T follicular helper cell (primary cell): ENCODE measurements at regions not wholly inside any gene's neighbourhood (a gene's known extent, or its start where the extent isn't known, plus 50 kb on each side); places are given as distances from the start of the nearest gene placed in this dataset.
"Not testable (repeated sequence)": the region's sequence is repeated elsewhere in the genome, so short reads cannot be mapped to it uniquely, and the experiment has no call there.

Experiments used
- DNase-seq: peaks from one replicate; pipeline ENCODE4 v3.0.0-alpha.2; 2020; ENCODE audit warnings: low read depth

DNA sequence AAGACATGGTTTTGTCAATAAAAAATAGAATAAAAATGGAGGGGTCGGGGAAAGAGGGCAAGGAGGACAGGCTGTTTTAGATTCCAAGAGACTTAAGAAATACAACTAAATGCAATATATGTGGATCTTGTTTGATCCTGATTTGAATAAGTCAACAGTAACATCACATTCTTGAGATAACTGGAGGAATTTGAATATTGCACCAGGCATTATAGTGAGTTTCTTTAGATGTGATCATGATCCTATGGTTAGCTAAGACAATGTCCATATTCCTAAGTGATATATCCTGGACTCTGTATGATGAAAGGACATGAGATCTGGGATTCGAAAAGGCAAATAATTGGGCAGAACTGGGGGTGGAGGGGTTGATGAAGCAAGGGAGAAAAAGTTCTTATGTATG lies 311.8 kb downstream of the PLPP3 start:
- DNase-seq: no peak

DNA sequence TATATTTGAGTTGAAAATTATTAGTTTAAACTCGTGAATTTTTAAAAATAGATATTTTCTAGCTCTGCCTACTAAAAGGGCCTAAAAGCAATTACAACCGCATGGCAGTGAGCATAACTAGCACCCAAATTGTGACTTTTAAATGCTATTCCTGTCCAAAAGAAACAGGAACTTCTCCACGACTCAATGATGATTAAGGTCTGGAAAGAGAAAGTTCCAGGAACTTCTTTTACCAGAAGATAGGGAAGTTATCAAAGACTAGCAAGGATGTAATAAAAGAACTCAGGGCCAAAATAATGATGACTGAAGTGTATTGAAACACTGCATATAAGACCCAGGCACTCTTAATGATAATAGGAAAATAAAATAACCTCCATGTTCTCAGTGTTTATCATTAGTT lies 313.0 kb downstream of the PLPP3 start:
- DNase-seq: no peak

DNA sequence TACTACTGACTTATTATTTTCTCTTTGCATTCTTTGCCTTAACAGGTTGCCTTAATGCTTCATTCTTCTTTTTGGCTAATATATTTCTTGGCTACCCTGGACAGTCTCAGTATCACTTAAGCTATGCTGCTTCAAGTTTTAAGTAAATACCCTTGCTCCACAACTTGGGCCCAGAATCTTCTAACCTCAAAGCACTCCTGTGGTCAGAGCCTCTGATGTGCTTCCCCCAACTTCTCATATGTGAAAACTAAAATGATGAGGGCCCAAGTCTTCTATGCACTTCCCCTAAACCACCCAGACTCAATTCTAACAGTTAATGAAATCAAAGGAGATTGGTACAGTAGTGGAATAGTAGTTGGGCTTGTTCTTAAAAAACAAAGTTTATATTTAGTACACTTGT lies 314.1 kb downstream of the PLPP3 start:
- no peak for DNase-seq

DNA sequence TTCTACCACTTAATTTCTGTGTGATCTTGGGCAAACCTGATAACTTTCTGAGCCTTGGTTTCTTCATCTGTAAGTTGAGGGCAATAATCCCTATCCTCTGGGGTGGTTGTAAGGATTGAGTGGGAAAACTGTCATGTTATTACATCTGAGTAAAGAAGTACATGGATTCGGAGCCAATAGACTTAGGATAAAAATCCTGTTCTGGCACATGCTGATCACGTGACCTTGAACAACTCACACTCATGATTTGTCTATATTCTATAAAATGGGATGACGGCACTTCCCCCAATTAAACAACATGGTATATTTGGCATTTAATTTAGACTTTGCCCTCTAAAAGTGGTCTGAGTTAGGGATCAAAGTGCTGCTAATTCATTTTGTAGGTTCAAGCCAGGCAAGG lies 315.5 kb downstream of the PLPP3 start:
- no peak for DNase-seq

DNA sequence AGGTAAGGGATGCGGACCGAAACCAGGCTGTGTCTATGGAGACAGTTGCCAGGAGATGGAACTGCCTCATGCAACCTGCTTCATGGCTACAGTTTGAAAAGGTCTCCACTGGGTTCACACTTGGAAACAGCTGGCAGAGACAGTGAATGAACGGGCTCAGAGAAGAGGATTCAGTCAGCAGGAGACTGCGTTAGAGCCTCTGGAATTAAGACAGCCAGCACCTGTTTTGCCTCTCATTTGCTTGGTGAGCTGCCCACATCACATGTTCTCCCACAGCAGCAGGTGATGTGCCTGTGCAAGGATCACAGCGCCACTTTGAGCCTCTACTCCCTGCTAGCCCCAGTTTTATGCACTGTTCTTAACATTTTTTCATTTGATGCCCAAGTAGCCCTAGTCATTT lies 321.0 kb downstream of the PLPP3 start:
- DNase-seq: no peak

DNA sequence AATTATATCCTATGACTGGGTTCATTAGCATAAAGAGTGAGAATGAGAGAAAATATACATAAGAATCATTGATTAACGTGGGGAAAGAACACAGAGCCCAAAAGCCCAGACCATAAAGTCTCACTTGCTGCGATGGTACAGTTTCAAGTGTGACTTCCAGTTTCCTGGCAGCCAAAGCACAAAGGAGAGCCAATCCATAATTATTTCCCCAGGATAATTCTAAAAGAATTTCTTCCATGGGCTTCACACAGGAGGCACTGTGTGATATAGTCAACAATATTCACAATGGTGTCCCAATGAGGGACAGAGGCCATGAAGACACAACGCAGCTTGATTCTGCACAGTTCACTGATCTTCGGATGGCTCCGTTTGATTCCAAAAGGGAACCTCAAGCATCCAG lies 321.6 kb downstream of the PLPP3 start:
- DNase-seq: no peak

DNA sequence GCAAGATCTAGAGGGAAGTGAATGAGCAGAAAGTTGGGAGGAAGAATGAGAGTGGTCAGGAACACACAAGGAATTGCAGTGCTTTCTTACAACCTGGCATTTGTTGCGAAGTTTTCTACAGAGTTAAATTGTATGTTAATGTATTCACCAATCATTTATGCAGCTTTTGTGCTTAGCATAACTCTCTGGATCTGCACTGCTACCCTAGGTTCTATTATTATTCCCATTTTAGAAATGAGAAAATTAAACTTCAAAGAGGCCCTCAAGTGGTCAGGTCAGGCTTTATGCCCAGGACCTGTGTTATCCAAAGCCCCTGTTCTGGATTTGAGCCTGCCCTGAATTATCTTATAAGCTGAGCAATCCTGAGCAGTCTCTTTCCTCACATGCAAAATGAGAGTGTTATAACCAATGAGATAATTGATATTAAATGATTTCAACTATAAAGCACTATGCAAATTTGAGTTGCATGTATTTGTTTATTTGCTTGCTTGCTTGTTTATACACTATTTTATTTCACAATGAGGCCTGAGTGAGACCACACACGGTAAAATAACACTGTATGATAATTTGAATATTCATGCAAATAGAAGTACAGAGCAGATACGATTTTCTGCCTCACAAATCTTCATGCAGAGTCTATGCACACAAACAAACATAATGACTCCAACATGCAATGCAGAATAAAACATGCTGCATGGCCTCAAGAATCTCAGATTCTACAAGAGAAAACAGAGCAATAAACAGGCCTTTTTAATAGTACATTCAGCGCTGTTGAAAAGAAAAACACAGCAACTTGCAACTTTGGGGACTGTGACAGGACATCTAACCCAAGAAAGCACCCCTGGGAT lies 323.0 kb downstream of the PLPP3 start:
- DNase-seq: no peak

DNA sequence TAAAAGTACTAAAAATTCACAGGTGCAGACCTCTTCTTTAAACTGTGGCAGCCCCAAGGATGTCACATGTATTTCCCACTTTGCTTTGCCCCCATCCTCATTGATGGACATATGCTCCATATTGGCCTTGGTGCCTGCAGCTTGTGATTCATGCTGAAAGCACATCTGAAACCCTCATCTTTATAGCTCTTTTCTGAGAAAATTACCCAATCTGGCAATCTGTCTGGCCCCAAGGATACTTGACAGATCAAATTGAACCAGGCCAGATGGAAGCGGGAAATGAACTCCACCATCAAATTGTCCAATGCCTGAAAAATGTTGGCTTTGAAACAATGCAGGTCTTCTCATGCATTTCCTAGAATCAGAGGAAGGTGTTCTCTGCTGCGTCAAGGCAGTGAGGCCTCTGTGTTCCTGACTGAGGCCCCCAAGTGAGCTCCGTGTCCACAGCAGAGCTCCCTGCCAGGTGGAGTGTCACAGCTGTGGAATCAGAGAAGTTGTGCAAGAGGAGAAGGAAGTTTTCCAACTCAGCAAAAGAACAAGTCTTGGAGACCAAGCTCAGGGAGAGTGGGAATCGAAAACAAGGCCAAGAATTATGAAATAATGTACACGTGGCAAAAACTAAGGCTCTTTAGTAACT lies 323.7 kb downstream of the PLPP3 start:
- no peak for DNase-seq

DNA sequence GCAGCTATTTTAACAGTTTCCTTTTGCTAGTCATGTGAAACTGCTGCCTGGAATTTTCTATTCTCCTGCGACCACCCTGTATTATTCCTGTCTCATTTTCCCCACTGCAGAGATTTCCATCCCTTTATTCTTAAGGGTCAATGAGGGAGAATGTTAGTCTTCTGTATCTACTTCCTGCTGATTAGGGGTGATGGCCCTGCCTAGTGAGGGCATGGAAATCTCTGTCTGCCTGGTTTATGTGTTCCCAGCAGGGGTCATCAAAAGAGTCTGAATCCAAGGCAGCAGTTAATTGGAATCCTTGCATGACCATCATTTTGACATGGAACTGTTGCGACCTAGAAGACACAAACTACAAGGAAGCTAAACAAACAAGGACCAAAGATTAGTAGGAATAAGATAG lies 325.2 kb downstream of the PLPP3 start:
- DNase-seq: no peak

DNA sequence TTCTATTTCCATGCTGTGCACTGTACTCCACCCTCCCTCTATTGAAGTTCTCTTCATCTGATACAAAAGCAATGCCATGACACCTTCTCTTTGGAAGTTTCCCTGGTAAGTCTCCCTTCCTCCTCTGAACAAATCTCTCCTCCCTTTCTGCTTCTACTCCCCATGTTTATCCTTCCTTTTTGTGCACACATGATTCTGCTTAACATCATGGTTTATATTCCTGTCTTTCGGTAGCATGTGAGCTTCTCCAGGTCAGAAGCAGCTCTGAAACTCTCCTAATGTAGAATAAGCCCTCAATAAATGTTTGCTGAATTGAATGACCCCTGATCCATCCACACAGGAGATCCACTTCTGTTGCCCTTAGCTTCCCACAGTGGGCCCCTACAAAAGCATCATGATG lies 328.6 kb downstream of the PLPP3 start:
- DNase-seq: no peak

DNA sequence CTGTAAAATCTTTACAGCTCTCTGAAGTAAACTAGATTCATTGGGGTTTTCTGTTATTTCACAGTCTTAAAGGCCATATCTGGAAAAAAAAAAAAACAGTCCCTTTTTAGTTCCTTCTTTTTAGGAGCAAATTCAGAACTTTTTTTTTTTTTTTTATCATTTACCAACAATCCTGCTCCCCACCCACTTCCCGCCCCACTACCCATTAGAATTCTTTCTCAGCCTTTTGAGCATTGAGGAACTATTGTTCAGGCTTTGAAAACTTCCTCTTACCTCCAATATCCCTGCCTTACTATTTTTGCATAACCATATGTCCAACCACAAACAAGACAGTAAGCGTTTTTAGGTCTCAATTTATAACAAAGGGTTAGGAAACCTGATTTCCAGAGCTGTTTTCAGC lies 330.1 kb downstream of the PLPP3 start:
- no peak for DNase-seq

DNA sequence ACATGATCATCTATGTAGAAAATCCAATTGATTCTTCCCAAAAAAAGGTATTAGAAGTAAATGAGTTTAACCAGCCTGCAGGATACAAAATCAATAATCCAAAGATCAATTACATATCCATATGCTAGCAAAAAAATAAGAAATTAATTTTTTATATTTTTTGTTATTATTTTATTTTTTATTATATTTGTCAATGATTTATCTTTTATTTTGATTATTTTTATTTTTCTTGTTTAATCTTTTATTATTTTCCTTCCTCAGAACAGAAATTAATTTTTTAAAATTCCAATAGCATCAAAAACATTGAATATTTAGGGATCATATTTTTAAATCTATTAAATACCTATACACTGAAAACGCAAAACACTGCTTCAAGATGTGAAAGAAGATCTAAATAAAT lies 331.2 kb downstream of the PLPP3 start:
- DNase-seq: no peak

DNA sequence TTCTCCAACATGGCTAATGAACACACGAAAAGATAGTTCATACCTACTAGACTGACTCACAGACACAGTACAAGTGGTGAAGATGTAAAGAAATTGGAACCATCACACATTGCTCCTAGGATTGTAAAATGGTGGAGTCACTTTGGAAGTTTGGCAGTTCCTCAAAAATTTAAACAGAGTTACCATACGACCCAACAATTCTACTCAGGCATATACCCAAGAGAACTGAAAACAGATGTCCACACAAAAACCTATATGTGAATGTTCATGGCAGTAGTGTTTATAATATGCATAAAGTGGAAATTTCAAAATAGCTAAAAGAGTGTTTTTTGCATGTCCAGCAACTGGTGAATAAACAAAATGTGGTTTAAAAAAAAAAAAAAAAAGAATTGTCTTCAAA lies 332.6 kb downstream of the PLPP3 start:
- DNase-seq: not testable (repeated sequence)

DNA sequence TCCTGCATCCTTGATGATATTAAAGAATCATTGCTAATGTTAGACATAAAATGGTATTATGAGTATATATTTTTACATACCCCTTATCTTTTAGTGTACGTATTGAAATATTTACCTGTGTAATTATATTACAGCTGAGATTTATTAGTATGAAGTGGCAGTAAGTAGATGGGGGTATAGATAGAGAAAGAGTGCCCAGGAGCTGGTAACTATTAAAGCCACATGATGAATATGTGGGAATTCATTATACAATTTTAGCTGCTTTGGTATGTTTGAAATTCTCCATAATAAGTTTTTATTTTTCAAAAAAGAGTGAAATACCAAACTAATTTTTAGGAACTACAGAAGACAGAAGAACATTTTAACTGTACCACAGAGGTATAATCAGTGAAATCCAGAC lies 339.0 kb downstream of the PLPP3 start:
- no peak for DNase-seq

DNA sequence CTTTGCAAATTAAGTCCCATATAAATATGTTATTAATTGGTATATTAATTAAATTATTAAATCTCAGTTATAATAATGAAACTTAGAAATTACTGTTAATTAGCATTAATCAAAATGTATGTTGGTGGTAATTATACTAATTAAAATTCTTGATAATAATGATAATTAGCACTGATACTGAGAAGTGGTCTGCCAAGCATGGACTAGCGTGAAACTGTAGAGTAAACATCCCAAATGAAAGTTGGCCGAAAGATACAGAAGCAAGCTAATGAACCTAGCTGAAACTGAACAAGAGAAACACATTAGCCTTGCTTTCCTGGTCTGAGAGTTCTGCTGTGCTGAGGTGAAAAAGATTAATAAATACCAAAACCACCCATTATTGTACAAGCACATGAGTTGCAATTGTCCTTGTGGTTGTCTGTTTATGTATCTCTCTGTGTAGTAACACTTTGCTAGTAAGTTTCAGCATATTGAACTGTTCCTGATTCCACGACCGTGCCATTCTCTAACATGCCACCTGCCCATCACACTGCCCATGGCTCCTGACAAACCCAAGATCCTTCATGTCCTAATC lies 341.8 kb downstream of the PLPP3 start:
- no peak for DNase-seq

DNA sequence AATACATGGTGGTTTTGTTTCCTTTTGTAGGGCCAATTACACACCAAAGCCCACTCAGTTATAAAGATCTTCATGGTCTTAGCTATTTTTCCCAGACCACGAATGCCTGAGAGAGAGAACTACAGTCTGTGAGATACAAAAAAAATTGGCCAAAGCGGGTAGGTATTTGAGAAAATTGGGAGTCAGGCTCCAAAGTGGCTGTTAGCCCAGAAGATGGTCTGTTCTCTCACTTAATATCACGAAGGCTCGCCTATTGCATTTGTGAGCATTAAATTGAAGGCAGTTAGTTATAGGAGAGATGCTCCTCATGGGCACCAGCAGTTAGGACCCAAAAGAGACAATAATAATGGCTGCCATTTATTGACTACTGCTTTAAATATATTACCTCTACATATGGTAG lies 342.7 kb downstream of the PLPP3 start:
- DNase-seq: no peak

DNA sequence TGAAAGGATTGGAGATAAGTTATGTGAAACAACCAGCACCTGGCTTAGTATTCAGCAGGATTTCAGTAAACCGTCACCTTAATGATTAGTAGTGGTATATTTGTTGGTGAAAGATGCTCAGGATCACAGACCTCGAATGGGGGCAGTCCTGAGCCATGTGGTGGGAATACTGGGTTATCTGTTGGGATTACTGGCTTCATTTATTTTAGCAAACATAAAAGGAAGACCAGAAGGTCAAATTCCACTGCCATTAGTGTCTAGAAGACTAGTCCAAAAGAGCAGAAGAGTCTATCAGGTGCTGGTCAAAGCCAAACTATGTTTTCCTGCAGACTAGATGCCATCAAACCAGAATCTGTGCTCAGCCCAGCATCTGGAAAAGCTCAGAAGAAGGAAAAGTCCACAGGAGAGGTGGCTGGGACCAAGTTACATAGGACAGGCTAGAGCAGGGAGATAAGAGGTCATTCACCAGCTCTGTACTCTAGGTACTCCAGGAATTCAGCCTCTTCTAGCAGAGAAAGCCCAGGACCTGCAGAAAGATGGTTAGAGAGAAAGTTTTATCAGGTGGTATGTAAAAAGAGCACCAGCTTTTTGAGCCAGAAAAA lies 343.4 kb downstream of the PLPP3 start:
- DNase-seq: no peak

DNA sequence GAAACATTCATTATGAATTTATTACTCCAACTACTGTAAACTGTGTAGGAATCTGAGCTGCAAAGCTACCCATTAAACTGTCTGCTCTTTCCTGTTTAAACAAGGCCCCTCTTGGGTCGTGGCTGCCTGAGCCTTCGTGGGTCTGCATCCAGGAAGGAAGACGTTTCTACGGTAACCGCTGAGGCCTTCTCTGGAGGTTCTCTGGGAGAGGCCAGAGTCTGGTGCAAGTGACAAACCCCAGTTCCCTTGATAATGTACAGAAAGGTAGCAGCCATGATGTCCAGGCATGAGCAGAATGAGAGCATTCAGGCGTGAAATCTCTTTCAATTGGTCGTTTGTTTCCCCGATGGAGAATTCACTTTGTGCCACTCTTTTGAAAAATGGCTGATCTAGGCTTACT lies 350.2 kb downstream of the PLPP3 start:
- DNase-seq: no peak

DNA sequence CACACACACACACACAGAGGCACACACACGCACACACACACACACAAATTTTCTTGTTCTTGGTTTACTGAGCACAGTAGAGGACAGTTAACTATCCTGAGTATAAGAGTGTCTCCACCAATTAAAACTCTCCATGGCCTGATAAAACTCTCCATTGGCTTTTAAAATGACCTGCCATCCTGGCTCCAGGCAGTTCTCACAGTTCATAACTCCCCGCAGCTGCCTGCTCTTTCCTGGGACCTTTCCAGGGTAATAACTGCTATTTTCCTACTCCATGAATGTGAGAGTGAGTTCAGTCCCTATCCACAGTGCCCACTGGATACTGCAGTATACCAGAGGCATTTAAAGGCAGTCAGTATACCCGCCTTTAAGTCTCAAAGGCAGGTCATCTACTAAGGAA lies 351.5 kb downstream of the PLPP3 start:
- no peak for DNase-seq

DNA sequence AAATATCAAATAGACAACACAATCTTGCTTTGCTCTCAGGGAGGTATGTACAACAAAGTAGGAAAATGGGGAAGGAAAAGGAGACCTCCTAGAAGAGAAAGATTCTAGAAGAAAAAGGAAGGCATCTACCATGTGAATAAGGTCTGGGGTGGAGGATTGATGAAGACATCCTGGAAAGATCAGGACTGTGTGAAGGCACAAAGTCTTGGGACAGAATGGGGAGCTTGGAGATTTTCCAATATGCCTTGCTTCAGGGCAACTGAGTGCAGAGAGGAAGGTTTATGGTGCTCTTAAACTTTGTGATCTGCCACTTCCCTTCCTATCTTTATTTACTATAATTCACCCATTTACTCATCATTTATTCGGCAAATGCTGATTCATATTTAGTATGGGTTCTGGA lies 352.0 kb downstream of the PLPP3 start:
- DNase-seq: no peak

DNA sequence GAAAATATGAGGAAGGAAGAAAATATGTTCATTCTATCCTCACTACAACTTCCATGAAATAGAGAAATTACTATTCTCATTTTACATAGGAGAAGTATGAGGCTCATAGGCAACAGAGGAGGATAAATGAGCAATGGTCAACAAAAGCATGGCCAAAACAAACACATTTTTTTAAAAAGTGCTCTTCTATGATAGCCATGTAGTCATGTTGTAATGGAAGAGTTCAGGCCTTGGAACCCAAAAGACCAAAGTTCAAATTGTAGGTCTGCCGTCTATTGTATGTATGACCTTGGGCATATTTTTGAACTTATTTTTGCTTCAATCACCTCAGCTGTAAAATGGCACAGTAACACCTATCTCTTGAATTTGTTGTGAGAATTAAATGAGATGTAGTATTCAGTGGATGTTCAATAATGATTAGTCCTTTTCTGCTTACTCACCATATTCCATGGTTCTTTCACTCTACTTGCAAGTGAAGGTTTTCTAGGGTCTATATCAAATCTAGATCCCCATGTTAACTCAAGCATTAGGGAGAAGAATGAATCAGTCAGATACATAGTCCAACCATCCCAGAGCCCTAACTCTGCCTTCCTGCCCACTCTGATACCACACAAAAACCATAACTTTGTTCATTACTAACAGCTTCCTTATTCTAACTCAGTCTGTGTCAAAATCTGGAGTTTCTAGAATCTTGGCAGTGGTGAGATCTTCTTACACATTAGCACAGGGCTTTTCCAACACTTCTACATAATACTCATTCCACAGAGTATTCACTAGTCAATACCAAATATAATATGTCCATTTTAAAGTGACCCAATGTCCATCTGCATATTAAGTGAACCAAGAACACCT lies 353.2 kb downstream of the PLPP3 start:
- DNase-seq: no peak

DNA sequence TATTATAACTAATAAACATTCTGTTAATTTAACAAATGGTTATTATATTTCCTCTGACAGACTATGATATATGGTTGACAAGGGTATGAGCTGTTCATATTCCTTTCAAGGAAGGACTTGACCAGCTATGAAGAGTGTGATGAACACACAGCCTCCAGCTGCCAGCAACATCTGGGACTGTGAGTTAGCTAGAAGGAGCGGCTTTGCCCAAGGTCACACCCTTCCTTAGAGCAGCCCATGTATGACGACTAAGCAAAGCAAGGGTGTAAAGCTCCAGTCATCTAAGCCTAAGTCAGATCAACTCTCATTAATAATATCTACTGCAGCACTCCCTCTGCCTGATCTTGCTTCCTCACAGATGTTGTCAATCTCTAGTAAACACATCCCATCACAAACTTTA lies 355.4 kb downstream of the PLPP3 start:
- no peak for DNase-seq
